ENCODE measurements at regions not wholly inside any gene's neighbourhood (a gene's known extent, or its start where the extent isn't known, plus 50 kb on each side); places are given as distances from the start of the nearest gene placed in this dataset.
A peak's percentile ranks its signal among the peaks of the same experiment; 100 is the strongest.

- peak; percentile 61 for DNase-seq (ENCODE audit: low read depth, low spot score)
These were observed 97.2 kb downstream of the TRIM36 start for GRCh38 chr5:115072266-115073064.

GRCh38 chr5:115070737-115071136, 99.0 kb downstream of the TRIM36 start:
- DNase-seq (ENCODE audit: low read depth, low spot score), result no peak

GRCh38 chr5:115069087-115069968, 100.4 kb downstream of the TRIM36 start:
- DNase-seq (ENCODE audit: low read depth, low spot score), result peak; percentile 68

GRCh38 chr5:115068239-115069086, 101.2 kb downstream of the TRIM36 start:
- DNase-seq (ENCODE audit: low read depth, low spot score), result no peak

- no peak for DNase-seq (ENCODE audit: low read depth, low spot score)
These were observed 105.3 kb downstream of the TRIM36 start for GRCh38 chr5:115064380-115064779.

- DNase-seq (ENCODE audit: low read depth, low spot score), result no peak
These were observed 115.2 kb downstream of the TRIM36 start for GRCh38 chr5:115054387-115054951.

GRCh38 chr5:115052948-115053347, 116.8 kb downstream of the TRIM36 start:
- DNase-seq (ENCODE audit: low read depth, low spot score), result no peak

- DNase-seq (ENCODE audit: low read depth, low spot score), result no peak
These were observed 118.8 kb downstream of the TRIM36 start for GRCh38 chr5:115050866-115051265.

- peak; percentile 16 for DNase-seq (ENCODE audit: low read depth, low spot score)
These were observed 135.8 kb downstream of the TRIM36 start for GRCh38 chr5:115033861-115034260.

GRCh38 chr5:115028557-115028956, 141.2 kb downstream of the TRIM36 start:
- DNase-seq (ENCODE audit: low read depth, low spot score), result peak; percentile 6

GRCh38 chr5:115024922-115025321, 144.8 kb downstream of the TRIM36 start:
- no peak for DNase-seq (ENCODE audit: low read depth, low spot score)

GRCh38 chr5:115022303-115022702, 147.4 kb downstream of the TRIM36 start:
- DNase-seq (ENCODE audit: low read depth, low spot score), result no peak

- DNase-seq (ENCODE audit: low read depth, low spot score), result no peak
These were observed 153.1 kb downstream of the TRIM36 start for GRCh38 chr5:115016646-115017045.

- no peak for DNase-seq (ENCODE audit: low read depth, low spot score)
These were observed 170.5 kb downstream of the TRIM36 start for GRCh38 chr5:114999176-114999575.

GRCh38 chr5:114989512-114989911, 180.2 kb downstream of the TRIM36 start:
- DNase-seq (ENCODE audit: low read depth, low spot score), result no peak

GRCh38 chr5:114988096-114988495, 181.6 kb downstream of the TRIM36 start:
- DNase-seq (ENCODE audit: low read depth, low spot score), result no peak

GRCh38 chr5:114984796-114985195, 184.9 kb downstream of the TRIM36 start:
- DNase-seq (ENCODE audit: low read depth, low spot score), result no peak

- DNase-seq (ENCODE audit: low read depth, low spot score), result no peak
These were observed 188.6 kb downstream of the TRIM36 start for GRCh38 chr5:114981111-114981510.

- DNase-seq (ENCODE audit: low read depth, low spot score), result no peak
These were observed 191.6 kb downstream of the TRIM36 start for GRCh38 chr5:114977979-114978573.

- DNase-seq (ENCODE audit: low read depth, low spot score), result no peak
These were observed 200.2 kb downstream of the TRIM36 start for GRCh38 chr5:114969482-114969881.

GRCh38 chr5:114957384-114957783, 212.3 kb downstream of the TRIM36 start:
- no peak for DNase-seq (ENCODE audit: low read depth, low spot score)

Data from ELF-1 (cell line).